Jurkat, Clone E6-1 (cell line): ENCODE measurements at regions not wholly inside any gene's neighbourhood (a gene's known extent, or its start where the extent isn't known, plus 50 kb on each side); places are given as distances from the start of the nearest gene placed in this dataset.
"Not testable (repeated sequence)": the region's sequence is repeated elsewhere in the genome, so short reads cannot be mapped to it uniquely, and the experiment has no call there.

ENCODE experiments used
- DNase-seq: peaks from one replicate; pipeline ENCODE4 v3.0.0-alpha.2; 2011; ENCODE audit warnings: low read depth, low spot score
- H3K4me3 ChIP-seq: 2 replicates; pipeline ENCODE4 v1.5.1; 2011; ENCODE audit warnings: mild to moderate bottlenecking, low read length, control low read depth, moderate library complexity

DNA sequence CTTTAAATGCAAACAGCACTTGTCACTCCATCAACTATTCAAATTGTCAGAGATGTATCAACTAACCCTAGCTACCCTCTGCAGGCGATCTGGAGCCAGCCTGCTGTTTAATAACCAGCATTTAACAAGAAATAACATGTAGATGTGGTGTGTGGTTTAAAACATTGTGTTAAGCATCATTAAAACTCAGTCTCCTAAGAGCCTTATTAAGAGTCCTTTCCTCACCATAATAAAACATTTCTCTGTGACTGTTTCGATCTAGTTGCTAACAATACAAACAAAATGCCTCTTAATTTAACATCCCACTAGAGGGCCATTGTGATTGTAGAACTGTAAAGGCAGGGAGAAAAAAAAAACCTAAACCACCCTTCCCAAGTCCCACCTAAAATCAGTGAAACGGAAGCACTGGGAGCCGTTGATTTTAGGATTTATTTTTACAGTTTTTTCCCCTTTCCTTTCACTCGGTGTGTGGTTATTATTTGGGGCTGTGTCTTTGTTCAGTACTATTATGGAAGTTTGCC, 708.6 kb downstream of the C4orf33 start:
- no peak overlapping the region for H3K4me3 ChIP-seq
- DNase-seq: no peak

DNA sequence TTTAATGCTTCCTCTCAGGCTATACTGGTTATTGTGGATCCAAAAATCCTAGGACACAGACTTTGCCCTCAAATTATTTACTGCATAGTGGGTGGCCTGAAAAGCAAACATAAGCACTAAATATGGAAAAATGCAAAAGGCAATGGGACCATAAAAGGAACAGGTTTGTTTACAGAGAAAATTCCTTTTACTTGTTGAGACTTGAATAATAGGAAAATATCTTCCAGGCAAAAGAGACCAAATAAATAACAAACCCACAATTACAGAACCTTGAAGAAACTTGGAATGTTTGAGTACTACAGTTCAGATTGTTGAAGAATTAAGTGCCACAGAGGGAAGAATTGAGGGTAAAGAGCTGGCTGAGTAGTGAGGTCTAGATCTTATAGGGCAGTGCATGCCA, 711.0 kb downstream of the C4orf33 start:
- DNase-seq: no peak
- no peak overlapping the region for H3K4me3 ChIP-seq

DNA sequence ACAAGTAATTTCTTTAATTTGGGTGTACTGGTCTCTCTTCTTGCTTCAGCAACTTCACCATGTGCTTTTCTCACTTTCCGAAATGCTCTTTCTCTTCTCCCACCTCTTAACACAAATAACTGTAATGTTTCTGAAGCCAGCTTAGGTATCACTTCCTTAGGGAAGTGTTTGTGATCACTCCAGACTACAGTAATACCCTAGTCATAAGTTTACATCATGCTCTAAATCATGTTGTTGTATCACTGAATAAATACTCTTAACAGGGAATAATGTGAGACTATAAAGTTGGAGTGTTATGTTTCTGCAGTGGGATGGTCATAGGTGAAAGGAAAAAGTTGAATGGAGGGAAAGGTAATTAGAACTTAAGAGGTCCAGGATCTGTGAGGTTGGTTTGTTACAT, 712.3 kb downstream of the C4orf33 start:
- H3K4me3 ChIP-seq: no peak overlapping the region
- DNase-seq: no peak

DNA sequence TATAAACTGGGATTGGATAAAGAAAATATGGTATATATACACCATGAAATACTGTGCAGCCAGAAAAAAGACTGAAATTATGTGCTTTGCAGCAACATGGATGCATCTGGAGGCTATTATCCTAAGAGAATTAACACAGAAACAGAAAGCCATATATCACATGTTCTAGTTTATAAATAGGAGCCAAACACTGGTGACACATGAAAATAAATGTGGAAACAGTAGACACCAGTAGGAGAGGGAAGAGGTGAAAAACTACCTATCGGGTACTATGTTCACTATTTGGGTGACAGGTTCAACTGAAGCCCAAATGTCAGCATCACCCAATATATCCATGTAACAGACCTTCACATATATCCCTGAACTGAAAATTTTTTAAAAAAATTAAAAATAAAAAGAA, 725.1 kb downstream of the C4orf33 start:
- DNase-seq: no peak
- no peak overlapping the region for H3K4me3 ChIP-seq

DNA sequence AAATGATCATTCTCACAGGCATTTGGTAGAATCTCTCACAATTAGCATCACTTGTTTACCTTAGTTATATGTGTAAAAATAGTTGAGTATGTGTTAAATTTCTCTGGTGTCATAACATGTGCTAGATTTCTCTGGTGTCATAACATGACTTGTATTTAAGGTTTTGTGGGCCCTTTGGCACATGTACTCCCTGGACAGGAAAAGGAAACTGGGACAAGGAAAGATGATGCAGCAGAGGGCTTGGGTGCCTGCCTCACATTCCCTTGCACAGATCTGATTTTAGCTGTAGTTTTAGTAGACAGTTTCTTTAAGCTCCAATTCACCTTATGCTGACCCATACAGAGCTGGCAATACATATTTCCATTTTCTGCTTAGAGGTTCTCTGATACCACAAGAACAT, 726.0 kb downstream of the C4orf33 start:
- H3K4me3 ChIP-seq: no peak overlapping the region
- DNase-seq: no peak

DNA sequence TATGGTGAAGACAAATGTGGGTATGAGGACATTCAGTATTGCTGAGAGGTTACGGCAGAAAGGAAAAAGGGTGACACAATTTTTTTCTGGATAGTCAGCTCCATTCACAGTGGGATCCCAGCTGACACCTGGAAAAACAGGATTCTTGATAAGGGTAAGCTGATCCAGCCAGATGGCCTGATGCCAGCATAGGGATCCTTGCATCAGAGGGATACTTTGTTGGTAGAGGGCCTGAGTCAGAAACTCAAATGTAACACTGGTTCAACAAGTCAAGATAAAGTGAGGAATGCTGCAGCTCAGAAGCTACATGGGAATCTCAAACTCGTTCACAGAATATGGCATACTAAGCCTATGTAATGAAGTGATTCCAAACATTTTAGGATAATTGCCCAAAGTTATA, 726.7 kb downstream of the C4orf33 start:
- no peak for DNase-seq
- H3K4me3 ChIP-seq: no peak overlapping the region

DNA sequence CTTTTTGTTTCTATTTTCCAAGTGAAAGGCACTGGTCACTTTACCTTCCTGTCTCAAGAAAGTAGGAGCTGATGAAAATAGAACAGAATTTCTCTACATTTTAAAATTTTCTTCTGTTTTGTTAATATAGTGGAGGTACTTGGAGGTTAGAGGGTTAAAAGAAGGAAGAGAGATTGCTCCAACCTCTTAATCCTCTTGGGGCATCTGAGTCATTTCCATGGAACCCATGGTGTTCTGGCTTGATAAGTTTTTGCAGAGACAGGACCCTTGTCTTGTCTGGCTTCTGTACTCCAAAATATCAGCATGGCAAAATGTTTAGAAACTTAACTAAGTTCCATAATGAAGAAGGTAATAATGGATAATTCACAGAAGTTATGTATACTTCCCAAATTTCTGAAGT, 727.2 kb downstream of the C4orf33 start:
- no peak for DNase-seq
- no peak overlapping the region for H3K4me3 ChIP-seq

DNA sequence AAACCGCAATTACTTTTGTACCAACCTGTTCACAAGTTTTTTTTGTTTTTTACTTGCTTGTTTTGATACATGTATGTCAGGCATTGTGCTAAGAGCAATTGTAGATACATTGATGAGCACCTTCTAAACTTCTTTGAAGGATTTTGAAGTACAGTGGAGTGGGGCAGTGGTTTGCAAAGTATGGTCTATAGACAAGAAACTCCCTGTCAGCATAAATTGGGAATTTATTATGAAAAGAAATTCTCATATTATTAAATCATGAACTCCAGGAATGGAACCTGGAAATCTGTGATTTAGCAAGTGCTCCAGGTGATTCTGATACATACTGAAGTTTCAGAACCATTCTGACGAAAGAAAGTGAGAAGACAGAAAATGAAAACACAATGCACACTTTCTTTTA, 733.4 kb downstream of the C4orf33 start:
- DNase-seq: no peak
- H3K4me3 ChIP-seq: no peak overlapping the region

DNA sequence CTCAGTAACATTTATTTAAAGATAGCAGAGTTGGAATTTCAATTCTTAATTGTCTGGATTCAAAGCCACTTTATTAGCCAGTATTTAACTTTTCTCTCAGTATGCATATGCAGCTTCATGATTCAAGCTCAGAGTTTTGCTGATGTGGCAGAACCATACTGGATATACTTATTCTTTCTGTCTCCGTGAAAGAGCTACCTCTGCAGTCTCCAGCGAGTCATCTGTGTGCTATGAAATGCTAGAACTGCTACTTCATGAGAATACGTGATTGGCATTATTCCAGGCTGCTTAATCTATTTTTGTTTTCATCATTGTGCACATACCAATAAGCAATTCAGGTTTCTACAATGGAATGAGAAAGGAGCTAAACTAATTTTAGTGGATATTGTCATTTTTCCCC, 743.7 kb downstream of the C4orf33 start:
- no peak for DNase-seq
- H3K4me3 ChIP-seq: no peak overlapping the region

DNA sequence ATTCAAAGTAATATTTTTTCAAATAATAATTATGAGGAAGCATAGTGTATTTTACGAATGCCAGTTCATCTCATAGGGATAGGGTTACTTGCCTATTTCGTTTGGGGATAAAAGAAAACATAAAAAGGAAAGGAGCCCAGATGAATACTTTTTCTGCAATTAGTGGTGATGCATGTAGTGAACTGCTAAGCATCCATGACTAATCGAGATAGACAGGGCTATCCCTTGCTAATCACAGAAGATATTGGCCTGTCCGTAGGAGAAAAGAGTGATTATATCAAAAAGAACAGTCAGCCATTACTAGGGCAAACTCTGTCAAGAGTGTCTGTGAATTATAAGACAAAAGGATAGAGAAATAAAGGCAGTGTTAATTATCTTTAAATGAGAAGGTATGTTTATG, 746.1 kb downstream of the C4orf33 start:
- no peak for DNase-seq

DNA sequence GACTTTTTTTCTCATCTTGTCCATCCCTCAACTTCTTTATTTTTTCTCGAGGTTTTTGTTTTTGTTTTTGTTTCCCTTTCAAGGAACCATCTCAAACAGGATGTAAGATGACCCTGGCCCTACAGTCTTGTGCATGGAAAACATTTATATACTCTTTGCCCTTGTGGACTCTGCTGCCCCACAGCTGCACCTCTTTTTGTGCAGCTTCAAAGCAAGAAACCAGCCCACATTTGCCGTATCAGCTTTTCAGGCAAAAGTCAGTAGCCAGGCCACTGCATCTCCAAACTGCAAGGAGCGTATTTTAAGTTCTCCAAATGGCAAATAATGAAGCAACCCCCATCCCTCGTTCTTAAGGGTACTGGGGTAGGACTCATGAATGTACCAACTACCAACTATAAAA, 756.5 kb downstream of the C4orf33 start:
- H3K4me3 ChIP-seq: no peak overlapping the region
- no peak for DNase-seq

More for the DNA sequence above, 746.1 kb downstream of the C4orf33 start:
- no peak overlapping the region for H3K4me3 ChIP-seq

DNA sequence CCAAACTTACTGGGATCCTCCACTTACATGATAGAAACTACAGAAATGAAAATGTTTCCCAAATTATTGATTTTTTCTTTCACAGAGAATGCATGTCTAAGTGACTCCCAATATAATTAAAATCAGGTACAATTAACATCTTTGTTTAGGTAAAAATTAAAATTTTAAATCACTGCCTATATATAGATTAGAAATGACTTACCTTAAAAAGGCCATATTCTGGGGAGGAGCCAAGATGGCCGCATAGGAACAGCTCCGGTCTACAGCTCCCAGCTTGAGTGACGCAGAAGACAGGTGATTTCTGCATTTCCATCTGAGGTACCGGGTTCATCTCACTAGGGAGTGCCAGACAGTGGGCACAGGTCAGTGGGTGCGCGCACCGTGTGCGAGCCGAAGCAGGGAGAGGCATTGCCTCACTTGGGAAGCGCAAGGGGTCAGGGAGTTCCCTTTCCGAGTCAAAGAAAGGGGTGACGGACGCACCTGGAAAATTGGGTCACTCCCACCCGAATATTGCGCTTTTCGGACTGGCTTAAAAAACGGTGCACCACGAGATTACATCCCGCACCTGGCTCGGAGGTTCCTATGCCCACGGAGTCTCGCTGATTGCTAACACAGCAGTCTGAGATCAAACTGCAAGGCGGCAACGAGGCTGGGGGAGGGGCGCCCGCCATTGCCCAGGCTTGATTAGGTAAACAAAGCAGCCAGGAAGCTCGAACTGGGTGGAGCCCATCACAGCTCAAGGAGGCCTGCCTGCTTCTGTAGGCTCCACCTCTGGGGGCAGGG, 757.9 kb downstream of the C4orf33 start:
- DNase-seq, H3K4me3 ChIP-seq: not testable (repeated sequence)

DNA sequence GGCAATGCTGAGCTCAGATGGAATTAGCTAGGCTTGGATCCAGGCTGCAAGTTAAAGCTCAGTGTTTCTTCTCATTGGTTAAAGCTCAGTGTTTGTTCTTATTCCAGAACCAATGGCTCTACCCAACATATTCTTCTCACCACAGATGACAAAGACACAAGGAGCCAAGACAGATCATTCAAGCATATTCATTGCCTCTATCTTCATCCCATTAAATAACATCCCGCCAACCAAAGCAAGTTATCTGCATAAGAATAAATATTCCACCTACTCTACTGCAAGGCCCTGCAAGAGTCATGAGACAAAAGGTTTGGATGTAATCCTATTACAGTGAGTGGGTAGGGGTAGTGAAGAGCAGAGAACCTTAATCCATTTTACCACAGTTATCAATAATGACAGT, 766.5 kb downstream of the C4orf33 start:
- DNase-seq: no peak
- no peak overlapping the region for H3K4me3 ChIP-seq

DNA sequence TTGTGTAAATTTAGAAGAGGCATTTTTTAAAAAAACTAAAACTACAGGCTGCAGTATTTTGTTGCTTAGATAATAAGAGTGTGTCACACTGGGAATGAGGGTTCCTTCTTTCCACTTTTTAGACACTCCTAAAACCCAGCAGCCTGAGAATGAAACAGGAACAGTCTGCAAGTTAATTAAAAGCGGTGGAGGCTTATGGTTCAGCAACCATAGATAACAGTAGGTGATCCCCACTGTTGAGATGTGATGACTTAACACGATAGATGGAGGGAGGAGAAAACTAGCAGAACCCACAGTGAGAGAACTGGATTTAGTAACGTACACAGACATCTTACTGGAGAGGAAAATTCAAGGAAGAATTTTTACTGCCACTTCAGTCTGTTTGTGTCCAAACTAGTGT, 767.3 kb downstream of the C4orf33 start:
- no peak overlapping the region for H3K4me3 ChIP-seq
- DNase-seq: no peak

DNA sequence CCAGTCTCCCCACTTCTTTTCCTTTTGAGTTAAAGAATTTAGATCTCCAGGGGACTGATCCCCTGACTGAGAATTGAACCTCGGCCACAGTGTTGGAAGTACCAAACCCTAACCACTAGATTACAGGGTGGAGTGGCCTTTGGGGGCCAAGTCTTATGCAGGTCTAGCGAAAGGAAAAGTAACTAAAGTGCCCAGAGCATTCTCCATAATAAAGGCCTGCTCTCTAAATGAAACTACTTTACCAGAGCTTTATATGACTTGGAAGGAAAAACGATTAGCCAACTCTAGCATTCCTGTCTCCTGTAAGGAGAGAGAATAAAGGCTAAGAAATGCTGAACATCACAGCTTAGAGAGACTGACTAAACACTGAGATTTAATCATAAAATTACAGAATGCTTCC, 788.0 kb downstream of the C4orf33 start:
- no peak overlapping the region for H3K4me3 ChIP-seq
- no peak for DNase-seq

DNA sequence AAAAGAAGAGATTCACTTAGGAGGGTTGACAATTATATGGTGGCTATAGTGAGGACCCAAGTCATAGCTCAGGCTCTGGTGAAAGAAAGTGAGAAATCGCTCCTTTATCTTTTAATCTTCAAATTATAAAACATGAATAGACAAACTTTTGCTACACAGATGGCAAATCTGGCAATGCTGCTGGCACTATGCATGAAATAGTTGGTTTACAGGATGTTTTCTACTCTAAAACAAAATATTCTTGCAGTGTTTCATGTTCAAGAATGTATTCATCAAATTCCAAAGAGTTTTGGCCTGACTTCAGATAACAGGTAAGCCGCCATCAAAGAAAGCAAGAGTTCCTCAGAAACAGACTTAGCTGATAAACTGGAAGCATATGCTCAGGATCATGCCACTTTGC, 801.2 kb downstream of the C4orf33 start:
- no peak for DNase-seq
- no peak overlapping the region for H3K4me3 ChIP-seq

DNA sequence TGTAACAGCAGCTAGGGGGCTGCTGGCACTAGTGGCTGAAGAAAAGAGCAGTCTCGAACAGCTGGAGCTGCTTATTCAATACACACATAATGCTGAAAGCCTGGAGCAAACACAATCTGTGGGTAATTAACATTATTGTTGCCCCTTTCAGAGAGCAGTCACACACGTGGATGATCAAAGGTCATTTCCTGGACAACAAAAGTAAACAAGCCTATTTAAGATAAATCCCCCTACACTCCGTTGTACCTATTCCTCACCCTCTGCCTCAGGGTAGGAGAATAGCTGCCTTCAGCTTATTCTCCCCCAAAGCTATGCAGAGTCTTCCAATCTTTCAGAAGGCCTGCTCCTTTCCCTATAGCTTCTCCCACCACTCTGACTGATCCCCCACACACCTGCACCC, 803.9 kb downstream of the C4orf33 start:
- no peak for DNase-seq
- H3K4me3 ChIP-seq: no peak overlapping the region

DNA sequence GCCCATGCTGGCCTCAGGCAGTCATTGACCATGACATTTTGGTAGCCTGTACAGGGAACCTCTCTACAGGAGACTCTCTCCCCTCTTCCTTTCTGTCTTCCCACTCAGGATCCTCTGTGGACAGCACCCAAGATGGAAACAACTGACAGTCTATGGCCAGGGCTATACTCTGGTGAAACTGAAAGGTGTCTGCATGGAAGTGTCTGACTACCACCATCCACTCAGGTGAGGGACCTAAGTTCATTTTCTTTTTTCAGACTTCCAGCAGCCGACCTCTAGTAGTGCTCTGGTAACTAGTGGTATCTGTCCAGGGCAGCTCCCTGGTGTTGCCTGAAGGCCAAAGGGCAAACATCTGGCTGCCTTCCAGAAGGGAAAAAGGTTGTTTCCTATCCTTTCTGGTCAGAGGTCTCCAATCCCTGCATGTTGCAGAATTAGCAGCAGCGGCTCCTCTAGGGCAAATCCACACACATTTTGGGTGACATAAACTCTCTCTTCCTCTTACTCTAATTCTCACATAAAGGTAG, 804.5 kb downstream of the C4orf33 start:
- no peak for DNase-seq
- H3K4me3 ChIP-seq: no peak overlapping the region

DNA sequence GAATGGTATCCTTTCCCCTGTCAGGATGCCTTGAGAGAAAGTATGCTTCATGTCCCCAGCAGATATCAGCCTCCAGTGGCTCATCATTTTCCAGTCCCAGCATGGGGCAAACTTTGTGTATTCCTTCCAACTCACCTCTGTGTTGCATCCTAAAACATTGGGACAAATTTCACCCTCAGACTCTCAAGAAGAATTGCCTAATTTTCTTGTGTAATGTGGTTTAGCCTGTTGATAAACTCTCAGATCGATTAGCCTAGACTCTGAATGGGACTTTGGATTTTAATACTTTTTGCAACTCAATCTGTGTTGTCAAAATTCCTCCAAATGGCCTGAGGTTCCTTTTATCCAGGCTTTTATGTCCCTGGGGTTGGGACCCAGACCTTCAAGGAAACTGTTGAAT, 805.3 kb downstream of the C4orf33 start:
- DNase-seq: no peak
- no peak overlapping the region for H3K4me3 ChIP-seq

DNA sequence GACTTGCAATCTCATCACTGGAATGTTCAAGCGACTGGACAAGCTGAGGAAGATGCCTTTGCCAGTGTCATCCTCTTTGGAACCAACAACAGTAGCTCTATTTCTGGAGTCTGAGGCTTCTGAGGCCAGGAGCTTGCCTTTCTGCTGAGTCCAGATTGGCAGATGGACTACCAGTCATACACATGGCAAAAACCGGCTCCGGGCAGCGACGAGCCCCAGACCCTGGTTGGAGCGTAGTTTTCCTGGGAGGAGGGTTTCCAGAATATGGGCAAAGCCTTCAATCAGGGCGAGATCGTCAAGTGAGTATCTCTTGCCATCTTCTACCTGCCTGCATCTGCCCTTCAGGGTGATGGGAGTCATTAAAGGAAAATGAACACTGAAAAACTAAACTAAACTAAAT, 807.9 kb downstream of the C4orf33 start:
- DNase-seq: no peak
- H3K4me3 ChIP-seq: no peak overlapping the region

DNA sequence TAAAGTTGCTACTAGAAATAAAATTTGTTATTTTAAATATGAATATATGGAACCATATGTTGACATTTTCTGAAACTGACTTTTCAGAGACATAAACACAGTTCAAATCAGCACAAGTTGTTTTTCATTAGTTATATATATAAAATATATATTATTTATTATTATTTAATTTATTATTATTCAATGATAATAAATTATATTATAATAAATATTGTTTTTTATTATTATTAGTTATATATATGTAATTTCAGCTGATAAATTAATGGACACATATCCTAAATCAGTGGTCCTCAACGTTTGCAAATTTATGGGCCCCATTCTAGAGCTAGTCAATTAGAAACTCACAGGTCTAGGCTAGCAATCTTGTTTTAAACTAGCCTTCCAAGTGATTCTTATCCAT, 809.3 kb downstream of the C4orf33 start:
- no peak overlapping the region for H3K4me3 ChIP-seq
- DNase-seq: no peak
